ENCODE measurements at regions not wholly inside any gene's neighbourhood (a gene's known extent, or its start where the extent isn't known, plus 50 kb on each side); places are given as distances from the start of the nearest gene placed in this dataset.

GRCh38 chr15:36399276-36399675 is 180.2 kb upstream of the CDIN1 start:
- TF ChIP-seq, protein P1, sequence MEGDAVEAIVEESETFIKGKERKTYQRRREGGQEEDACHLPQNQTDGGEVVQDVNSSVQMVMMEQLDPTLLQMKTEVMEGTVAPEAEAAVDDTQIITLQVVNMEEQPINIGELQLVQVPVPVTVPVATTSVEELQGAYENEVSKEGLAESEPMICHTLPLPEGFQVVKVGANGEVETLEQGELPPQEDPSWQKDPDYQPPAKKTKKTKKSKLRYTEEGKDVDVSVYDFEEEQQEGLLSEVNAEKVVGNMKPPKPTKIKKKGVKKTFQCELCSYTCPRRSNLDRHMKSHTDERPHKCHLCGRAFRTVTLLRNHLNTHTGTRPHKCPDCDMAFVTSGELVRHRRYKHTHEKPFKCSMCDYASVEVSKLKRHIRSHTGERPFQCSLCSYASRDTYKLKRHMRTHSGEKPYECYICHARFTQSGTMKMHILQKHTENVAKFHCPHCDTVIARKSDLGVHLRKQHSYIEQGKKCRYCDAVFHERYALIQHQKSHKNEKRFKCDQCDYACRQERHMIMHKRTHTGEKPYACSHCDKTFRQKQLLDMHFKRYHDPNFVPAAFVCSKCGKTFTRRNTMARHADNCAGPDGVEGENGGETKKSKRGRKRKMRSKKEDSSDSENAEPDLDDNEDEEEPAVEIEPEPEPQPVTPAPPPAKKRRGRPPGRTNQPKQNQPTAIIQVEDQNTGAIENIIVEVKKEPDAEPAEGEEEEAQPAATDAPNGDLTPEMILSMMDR (IDR thresholded peaks at IDR 0.05): no peak
- TF ChIP-seq ZFX (IDR thresholded peaks at IDR 0.05; ENCODE audit: borderline replicate concordance): no peak

All from 22Rv1 (cell line).